ENCODE measurements at regions not wholly inside any gene's neighbourhood (a gene's known extent, or its start where the extent isn't known, plus 50 kb on each side); places are given as distances from the start of the nearest gene placed in this dataset.
"Not testable (repeated sequence)": the region's sequence is repeated elsewhere in the genome, so short reads cannot be mapped to it uniquely, and the experiment has no call there.

DNA sequence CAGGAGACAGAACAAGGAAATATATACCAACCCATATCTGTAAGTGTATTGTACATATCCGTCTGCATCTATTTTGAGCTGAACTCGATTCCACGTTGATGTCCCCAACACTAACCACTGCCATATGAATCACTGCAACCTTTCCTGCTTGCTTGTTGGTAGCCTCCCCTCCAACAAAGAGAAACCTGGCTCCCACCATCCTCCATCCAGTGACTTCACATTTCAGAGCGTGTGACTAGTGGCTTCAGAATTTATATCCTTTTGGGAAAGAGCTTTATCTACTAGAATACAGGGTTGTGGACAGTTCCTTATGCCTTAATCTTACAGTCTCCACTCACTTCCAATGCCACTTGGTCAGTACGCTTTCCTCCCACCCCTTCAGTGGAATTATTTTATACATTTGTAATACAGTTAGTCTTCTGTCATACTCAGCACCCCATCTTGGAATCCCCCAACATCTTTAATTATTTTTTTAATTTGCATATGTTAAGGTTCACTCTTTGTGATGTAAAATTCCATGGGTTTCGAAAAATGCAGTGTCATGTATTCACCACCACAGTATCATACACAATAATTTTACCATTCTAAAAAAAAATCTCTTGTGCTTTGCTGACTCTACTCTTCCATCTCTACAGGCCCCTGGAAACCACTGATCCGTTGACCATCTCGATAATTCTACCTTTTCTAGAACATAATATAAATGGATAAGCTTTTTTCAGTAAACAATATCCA lies 264.7 kb downstream of the BCL2L11 start:
- not testable (repeated sequence) for DNase-seq (ENCODE audit: low read depth in 3 of 3, low spot score in 1 of 3)

GRCh38 chr2:111390605-111391004 lies 269.9 kb downstream of the BCL2L11 start:
- DNase-seq (ENCODE audit: low read depth in 3 of 3, low spot score in 1 of 3): not testable (repeated sequence)

DNA sequence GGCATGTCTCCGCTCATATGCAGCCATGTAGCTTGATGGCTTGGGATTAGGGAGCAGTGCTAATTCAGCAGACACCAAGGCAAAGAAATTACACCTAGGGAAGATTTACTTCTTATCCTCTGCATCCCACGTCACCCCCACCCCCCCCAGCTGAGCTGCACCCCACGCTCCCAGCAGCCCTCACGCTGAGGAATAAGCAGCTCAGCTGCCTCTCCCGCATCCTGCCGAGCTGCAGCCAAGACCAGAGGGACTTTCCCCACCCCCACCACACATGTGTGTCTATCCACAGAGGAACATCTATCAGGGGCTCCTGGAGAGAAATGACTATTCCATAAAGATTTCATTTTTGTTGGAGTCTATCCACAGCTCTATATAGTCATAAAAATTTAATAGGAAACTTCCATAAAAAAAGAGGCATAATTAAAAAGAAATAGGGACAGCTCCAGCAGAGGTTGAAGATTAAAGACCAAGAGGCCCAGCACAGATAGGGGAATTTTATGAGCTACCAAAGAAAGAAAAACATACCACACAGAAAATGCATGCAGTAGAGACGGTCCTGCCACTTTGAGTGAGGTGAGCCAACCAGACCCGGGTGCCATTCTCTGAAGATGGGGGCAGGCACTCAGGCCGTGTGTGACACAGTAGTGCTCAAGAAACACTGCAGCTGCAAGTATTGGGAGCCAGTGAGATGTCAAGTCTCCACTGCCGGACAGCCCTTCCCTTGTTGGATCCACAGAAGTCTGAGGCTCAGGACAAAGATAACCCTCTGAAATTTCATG lies 274.8 kb downstream of the BCL2L11 start:
- DNase-seq (ENCODE audit: low read depth in 3 of 3, low spot score in 1 of 3): peak in 1 of 3 donors; percentile 32

DNA sequence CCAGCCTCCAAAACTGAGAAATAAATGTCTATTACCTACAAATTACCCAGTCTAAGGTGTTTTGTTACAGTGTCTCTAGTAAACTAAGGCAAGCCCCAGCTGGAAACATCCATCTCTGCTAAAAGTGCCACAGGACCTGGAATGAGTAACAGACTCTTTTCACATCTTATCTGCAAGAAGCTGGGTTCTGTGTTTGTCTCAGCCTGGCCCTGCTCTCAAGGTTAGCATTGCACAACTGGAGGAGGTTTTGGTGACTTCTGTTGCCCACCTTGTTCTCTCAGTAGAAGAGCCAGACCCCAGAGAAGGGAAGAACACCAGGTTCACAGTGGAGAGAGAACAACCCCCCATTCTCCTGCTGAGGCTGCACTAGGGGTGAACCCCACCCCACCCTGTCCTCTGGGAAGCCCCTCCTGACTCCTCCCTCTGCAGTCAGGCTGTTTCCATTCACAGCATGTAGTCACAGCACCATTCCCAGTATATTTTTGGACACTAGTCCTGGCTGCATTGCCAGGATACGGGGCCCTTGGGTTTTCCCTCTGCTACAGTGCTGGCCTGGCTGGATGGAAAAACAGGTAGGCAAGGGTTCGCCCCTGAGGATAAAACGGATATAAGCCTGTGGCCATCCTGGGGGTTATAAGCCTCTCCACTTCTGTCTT lies 280.0 kb downstream of the BCL2L11 start:
- DNase-seq (ENCODE audit: low read depth in 3 of 3, low spot score in 1 of 3): not testable (repeated sequence)

DNA sequence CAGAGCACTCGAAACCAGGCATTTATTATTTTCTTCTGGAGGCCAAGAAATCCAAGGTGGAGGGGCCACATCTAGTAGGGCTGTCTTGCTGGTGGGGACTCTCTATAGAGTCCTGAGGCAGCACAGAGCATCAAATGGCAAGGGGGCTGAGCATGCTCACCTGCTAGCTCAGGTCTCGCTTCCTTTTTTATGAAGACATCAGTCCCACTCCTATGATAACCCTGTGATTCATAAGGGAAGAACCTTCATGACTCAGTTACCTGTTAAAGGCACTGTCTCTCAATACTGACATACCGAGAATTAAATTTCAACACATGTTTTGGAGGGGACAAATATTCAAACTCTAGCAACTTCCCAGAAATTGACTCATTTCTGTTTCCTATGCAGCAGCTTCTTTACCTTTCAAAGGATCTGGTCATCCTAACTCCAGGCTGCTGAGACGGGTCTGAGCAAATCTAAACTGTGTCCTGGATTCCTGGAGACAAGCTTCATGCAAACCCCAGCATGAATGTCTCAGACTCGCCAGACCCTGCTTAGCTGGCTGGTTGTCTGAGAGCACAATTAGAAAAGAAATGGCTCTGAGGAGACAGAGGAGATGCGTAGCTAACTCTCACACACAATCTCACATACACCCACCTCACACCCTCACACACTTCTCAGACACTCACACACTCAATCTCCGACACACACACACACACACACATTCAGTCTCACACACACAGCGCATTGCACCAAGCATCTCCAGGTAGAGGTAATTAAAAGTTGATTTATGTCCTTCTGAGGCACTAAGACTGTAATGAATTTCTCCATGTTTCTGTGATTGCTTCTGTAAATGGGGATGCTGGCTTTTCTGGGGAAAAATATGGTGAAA lies 280.8 kb downstream of the BCL2L11 start:
- not testable (repeated sequence) for DNase-seq (ENCODE audit: low read depth in 3 of 3, low spot score in 1 of 3)

- not testable (repeated sequence) for DNase-seq (ENCODE audit: low read depth in 3 of 3, low spot score in 1 of 3)
These were observed 281.7 kb downstream of the BCL2L11 start for GRCh38 chr2:111402450-111402849.

- not testable (repeated sequence) for DNase-seq (ENCODE audit: low read depth in 3 of 3, low spot score in 1 of 3)
These were observed 282.6 kb downstream of the BCL2L11 start for GRCh38 chr2:111403287-111403686.

GRCh38 chr2:111406616-111407015 lies 285.9 kb downstream of the BCL2L11 start:
- DNase-seq (ENCODE audit: low read depth in 3 of 3, low spot score in 1 of 3): not testable (repeated sequence)

GRCh38 chr2:111407632-111408194 lies 287.0 kb downstream of the BCL2L11 start:
- DNase-seq (ENCODE audit: low read depth in 3 of 3, low spot score in 1 of 3): not testable (repeated sequence)

- DNase-seq (ENCODE audit: low read depth in 3 of 3, low spot score in 1 of 3): not testable (repeated sequence)
These were observed 290.2 kb downstream of the BCL2L11 start for GRCh38 chr2:111410868-111411406.

GRCh38 chr2:111411867-111412681 lies 291.4 kb downstream of the BCL2L11 start:
- DNase-seq (ENCODE audit: low read depth in 3 of 3, low spot score in 1 of 3): not testable (repeated sequence)

- DNase-seq (ENCODE audit: low read depth in 3 of 3, low spot score in 1 of 3): not testable (repeated sequence)
These were observed 292.3 kb downstream of the BCL2L11 start for GRCh38 chr2:111412841-111413650.

DNA sequence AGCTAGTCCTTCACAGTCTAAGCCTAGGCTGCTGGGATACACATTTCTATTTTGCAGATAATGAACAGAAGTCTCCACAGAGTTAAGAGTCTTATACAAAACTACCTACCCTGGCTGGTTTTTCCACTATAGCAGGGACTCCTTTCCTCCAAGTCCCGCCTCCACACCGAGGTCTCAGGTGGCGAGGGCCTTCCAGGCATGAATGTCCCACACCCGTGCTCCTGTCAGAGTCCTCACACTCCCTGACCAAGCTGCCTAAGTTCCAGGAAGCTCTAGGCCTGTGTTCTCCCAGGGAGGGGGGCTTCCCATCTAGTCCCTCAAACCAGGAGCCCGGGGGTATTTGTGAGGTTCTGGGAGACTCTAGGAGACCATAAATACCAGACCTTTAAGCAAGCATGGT lies 293.2 kb downstream of the BCL2L11 start:
- not testable (repeated sequence) for DNase-seq (ENCODE audit: low read depth in 3 of 3, low spot score in 1 of 3)

DNA sequence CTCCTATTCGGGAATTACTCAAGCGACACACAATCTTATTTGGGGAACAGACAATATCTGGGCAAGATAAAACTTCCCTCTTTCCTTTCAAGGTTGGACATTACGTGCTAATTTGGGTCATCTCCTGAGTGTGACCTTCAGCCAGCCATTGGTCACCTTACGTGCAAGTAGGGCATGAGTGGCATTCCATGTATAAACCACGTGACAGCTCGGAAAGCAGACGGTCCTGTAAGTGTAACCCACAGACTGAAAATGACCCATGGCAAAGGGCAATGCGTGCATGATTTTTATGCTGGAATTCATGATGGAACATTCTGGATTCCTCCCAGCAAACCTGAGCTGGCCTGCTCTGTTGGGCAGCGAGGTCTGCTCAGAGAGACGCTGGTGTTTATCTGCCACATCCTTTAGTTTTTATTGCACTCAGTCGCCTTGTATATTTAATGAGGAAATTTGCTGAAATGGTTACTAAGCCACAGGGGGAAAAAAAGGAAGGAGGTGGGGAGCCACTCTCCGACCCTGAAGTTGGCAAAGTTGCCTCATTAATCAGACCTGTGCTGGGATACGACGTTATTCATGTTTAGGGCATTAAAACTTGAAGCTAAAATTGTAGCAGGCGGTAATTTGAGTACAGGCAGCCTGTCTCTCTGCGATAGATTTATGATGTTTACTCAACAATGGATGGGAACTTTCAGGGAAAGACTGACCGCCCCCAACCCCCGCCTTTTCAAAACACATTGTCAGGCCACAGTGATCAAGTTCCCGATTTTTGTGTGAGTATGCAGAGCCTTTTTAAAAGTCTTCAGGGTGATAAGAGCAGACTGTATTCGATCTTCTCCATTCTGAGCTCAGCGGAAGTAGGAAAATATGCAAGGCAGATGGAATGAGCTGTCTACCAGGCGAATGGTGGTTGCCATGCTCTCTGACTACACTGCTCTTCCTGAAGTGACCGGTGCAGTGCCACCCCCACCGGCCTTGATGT lies 295.3 kb downstream of the BCL2L11 start:
- not testable (repeated sequence) for DNase-seq (ENCODE audit: low read depth in 3 of 3, low spot score in 1 of 3)

DNA sequence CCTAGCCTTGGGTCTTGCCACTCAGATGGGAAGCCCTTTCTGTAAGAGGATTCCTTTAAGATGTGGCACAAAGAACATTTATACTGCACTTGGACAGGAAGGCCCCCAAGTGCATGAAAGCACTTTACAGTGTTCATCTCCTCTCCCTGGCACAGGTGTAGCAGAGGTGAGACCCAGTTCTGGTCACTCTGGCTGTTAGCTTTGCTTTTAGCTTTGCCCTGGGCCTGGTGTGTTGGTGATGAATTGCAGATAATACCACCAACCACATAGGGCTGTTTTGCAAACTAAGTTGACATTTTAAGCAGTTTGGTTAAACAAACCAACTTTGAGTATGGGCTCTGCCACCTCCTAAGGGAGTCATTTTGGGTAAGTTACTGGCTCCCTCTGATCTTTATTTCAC lies 296.3 kb downstream of the BCL2L11 start:
- not testable (repeated sequence) for DNase-seq (ENCODE audit: low read depth in 3 of 3, low spot score in 1 of 3)

DNA sequence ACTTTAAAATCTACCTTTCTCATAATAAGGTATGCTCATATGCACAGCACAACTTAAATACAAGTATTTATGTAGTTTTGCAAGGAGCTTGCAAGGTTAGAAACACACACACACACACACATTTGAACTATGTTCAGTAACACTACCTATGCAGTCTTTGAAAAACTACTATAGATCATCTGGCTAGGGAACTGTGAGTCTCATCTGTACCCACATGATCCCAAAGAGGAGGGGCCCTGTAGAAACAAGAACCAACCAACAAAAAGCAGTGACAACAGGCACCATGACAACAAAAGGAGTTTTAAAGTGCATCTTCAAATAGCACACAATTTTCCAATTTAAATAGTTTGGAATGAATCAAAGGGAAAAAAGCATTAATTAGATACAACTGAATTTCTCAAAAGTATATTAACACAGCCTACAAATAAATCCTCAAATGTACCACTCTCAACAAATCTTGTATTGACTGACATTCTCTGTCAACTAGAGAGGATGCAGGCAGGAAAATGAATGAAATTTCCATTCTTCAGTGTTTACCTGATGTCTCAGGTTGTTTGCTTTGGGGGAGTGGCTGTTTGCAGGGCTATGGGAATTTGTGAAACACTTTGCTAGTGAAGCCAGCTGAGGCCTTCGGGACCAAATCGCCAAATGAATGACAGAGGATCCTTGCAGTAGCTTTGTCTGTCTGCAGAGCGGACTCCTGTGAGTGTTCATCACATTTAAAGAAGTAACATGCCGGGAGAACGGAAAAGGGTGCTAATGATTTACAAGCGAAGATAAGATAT lies 297.6 kb downstream of the BCL2L11 start:
- not testable (repeated sequence) for DNase-seq (ENCODE audit: low read depth in 3 of 3, low spot score in 1 of 3)
